ENCODE measurements at regions not wholly inside any gene's neighbourhood (a gene's known extent, or its start where the extent isn't known, plus 50 kb on each side); places are given as distances from the start of the nearest gene placed in this dataset.

- DNase-seq (ENCODE audit: low spot score): no peak
Measured at GRCh38 chr2:221285148-221285547, 287.0 kb downstream of the EPHA4 start.

GRCh38 chr2:221286406-221286805, 285.7 kb downstream of the EPHA4 start:
- no peak for DNase-seq (ENCODE audit: low spot score)

GRCh38 chr2:221289389-221289788, 282.7 kb downstream of the EPHA4 start:
- no peak for DNase-seq (ENCODE audit: low spot score)

- no peak for DNase-seq (ENCODE audit: low spot score)
Measured at GRCh38 chr2:221289846-221290245, 282.3 kb downstream of the EPHA4 start.

- no peak for DNase-seq (ENCODE audit: low spot score)
Measured at GRCh38 chr2:221293949-221294742, 278.0 kb downstream of the EPHA4 start.

- DNase-seq (ENCODE audit: low spot score): no peak
Measured at GRCh38 chr2:221304916-221305315, 267.2 kb downstream of the EPHA4 start.

GRCh38 chr2:221308507-221309066, 263.5 kb downstream of the EPHA4 start:
- DNase-seq (ENCODE audit: low spot score): no peak

- no peak for DNase-seq (ENCODE audit: low spot score)
Measured at GRCh38 chr2:221309892-221310583, 262.1 kb downstream of the EPHA4 start.

- no peak for DNase-seq (ENCODE audit: low spot score)
Measured at GRCh38 chr2:221310730-221311129, 261.4 kb downstream of the EPHA4 start.

- no peak for DNase-seq (ENCODE audit: low spot score)
Measured at GRCh38 chr2:221312634-221313033, 259.5 kb downstream of the EPHA4 start.

GRCh38 chr2:221314786-221315185, 257.3 kb downstream of the EPHA4 start:
- DNase-seq (ENCODE audit: low spot score): no peak

- DNase-seq (ENCODE audit: low spot score): no peak
Measured at GRCh38 chr2:221318376-221319130, 253.6 kb downstream of the EPHA4 start.

GRCh38 chr2:221322741-221323140, 249.4 kb downstream of the EPHA4 start:
- no peak for DNase-seq (ENCODE audit: low spot score)

- no peak for DNase-seq (ENCODE audit: low spot score)
Measured at GRCh38 chr2:221323513-221323912, 248.6 kb downstream of the EPHA4 start.

- no peak for DNase-seq (ENCODE audit: low spot score)
Measured at GRCh38 chr2:221330436-221330835, 241.7 kb downstream of the EPHA4 start.

GRCh38 chr2:221334481-221335218, 237.5 kb downstream of the EPHA4 start:
- no peak for DNase-seq (ENCODE audit: low spot score)

- DNase-seq (ENCODE audit: low spot score): no peak
Measured at GRCh38 chr2:221335219-221335752, 236.8 kb downstream of the EPHA4 start.

GRCh38 chr2:221336967-221337366, 235.1 kb downstream of the EPHA4 start:
- no peak for DNase-seq (ENCODE audit: low spot score)

- no peak for DNase-seq (ENCODE audit: low spot score)
Measured at GRCh38 chr2:221337957-221338685, 234.0 kb downstream of the EPHA4 start.

GRCh38 chr2:221342388-221342787, 229.7 kb downstream of the EPHA4 start:
- no peak for DNase-seq (ENCODE audit: low spot score)

- no peak for DNase-seq (ENCODE audit: low spot score)
Measured at GRCh38 chr2:221343524-221343923, 228.6 kb downstream of the EPHA4 start.

All from D341Med (cell line).